CD14-positive monocyte (primary cell): ENCODE measurements at regions not wholly inside any gene's neighbourhood (a gene's known extent, or its start where the extent isn't known, plus 50 kb on each side); places are given as distances from the start of the nearest gene placed in this dataset.

ENCODE experiments used
- DNase-seq, 3 donors: peaks; one replicate each; pipeline ENCODE4 v3.0.0-alpha.2; 2011 to 2022
- H2AFZ ChIP-seq: 2 replicates; pipeline ENCODE4 v1.6.0; 2012; ENCODE audit warnings: mild to moderate bottlenecking, low read depth, low read length, inconsistent platforms; ENCODE audit not compliant: insufficient read depth, poor library complexity, severe bottlenecking
- H3K27ac ChIP-seq, 2 donors: 1 replicate in 1 of 2; 2 replicates in 1 of 2; pipeline ENCODE4 v1.5.1; 2012 to 2013; ENCODE audit warnings: low read length in 2 of 2, control low read depth in 1 of 2, inconsistent platforms in 1 of 2, low read depth in 1 of 2, mild to moderate bottlenecking in 1 of 2
- H3K27me3 ChIP-seq, 2 donors: one replicate each; pipeline versions ENCODE4 v1.6.0 to v1.6.1; 2011 to 2013; ENCODE audit warnings: low read length in 2 of 2; ENCODE audit not compliant: control insufficient read depth in 2 of 2, insufficient read depth in 2 of 2
- H3K36me3 ChIP-seq, 2 donors: replicated peaks in 1 of 2; 1 replicate in 1 of 2; 2 replicates in 1 of 2; pipeline versions ENCODE4 v1.5.1 to v1.6.1; 2012 to 2013; ENCODE audit warnings: low read length in 2 of 2, control low read depth in 1 of 2, inconsistent platforms in 1 of 2, mild to moderate bottlenecking in 1 of 2; ENCODE audit not compliant: insufficient read depth in 2 of 2, control insufficient read depth in 1 of 2
- H3K4me1 ChIP-seq, 2 donors: 1 replicate in 1 of 2; 2 replicates in 1 of 2; pipeline versions ENCODE4 v1.5.1 to v1.6.1; 2012 to 2013; ENCODE audit warnings: low read length in 2 of 2, control low read depth in 1 of 2, inconsistent platforms in 1 of 2, mild to moderate bottlenecking in 1 of 2, moderate library complexity in 1 of 2; ENCODE audit not compliant: insufficient read depth in 2 of 2, control insufficient read depth in 1 of 2
- H3K4me2 ChIP-seq: replicated peaks from 2 replicates; pipeline ENCODE3; 2012; ENCODE audit warnings: low read length, moderate library complexity, mild to moderate bottlenecking; ENCODE audit not compliant: poor library complexity, severe bottlenecking; ENCODE audit errors: extremely low read depth
- H3K4me3 ChIP-seq, 3 experiments: fragments of 200-600 bp in 1 of 3; sonication (generic) in 1 of 3; replicated peaks in 1 of 3; 1 replicate in 2 of 3; 2 replicates in 1 of 3; pipeline ENCODE4 v1.5.1; 2011 to 2013; ENCODE audit warnings: low read length in 3 of 3, mild to moderate bottlenecking in 3 of 3, control low read depth in 2 of 3, low read depth in 2 of 3, inconsistent platforms in 1 of 3, moderate library complexity in 1 of 3
- H3K79me2 ChIP-seq: 2 replicates; pipeline ENCODE4 v1.6.0; 2012; ENCODE audit warnings: mild to moderate bottlenecking, control low read depth, inconsistent platforms, low read length, moderate library complexity; ENCODE audit not compliant: insufficient read depth
- H3K9ac ChIP-seq: 2 replicates; pipeline ENCODE4 v1.6.0; 2017; ENCODE audit warnings: low read length, mild to moderate bottlenecking; ENCODE audit not compliant: insufficient read depth, poor library complexity, severe bottlenecking
- H3K9me3 ChIP-seq, 2 donors: replicated peaks in 1 of 2; 1 replicate in 1 of 2; 2 replicates in 1 of 2; pipeline versions ENCODE4 v1.5.1 to v1.6.1; 2012 to 2013; ENCODE audit warnings: low read length in 2 of 2, control low read depth in 1 of 2; ENCODE audit not compliant: control insufficient read depth in 1 of 2, insufficient read depth in 1 of 2
- H4K20me1 ChIP-seq: 2 replicates; pipeline ENCODE4 v1.6.0; 2012; ENCODE audit warnings: mild to moderate bottlenecking, low read length, control low read depth, moderate library complexity; ENCODE audit not compliant: insufficient read depth
- H3K27ac Mint-ChIP-seq, 7 donors: one replicate each; pipeline ENCODE4 v1.8.0; 2020; ENCODE audit warnings: mild to moderate bottlenecking in 7 of 7, mixed read lengths in 7 of 7, moderate library complexity in 6 of 7, inconsistent platforms in 2 of 7
- H3K27me3 Mint-ChIP-seq, 3 donors: one replicate each; pipeline ENCODE4 v1.8.0; 2021 to 2022; ENCODE audit warnings: low read depth in 3 of 3, mild to moderate bottlenecking in 3 of 3, mixed read lengths in 3 of 3, moderate library complexity in 3 of 3, inconsistent platforms in 1 of 3
- H3K36me3 Mint-ChIP-seq, 2 donors: one replicate each; pipeline ENCODE4 v1.8.0; 2020; ENCODE audit warnings: mixed read lengths in 2 of 2, inconsistent platforms in 1 of 2, mild to moderate bottlenecking in 1 of 2
- H3K4me1 Mint-ChIP-seq: one replicate; pipeline ENCODE4 v1.8.0; 2020; ENCODE audit warnings: mild to moderate bottlenecking, mixed read lengths
- H3K4me3 Mint-ChIP-seq, 2 donors: one replicate each; pipeline ENCODE4 v1.8.0; 2020; ENCODE audit warnings: mild to moderate bottlenecking in 2 of 2, mixed read lengths in 2 of 2, moderate library complexity in 1 of 2
- H3K9me3 Mint-ChIP-seq, 7 donors: one replicate each; pipeline ENCODE4 v1.8.0; 2020 to 2022; ENCODE audit warnings: mixed read lengths in 7 of 7, mild to moderate bottlenecking in 6 of 7, moderate library complexity in 6 of 7, inconsistent platforms in 2 of 7
- CTCF ChIP-seq: fragments of 200-600 bp; IDR thresholded peaks from one replicate; pipeline ENCODE4 v1.8.0; 2022; ENCODE audit warnings: antibody characterized with exemption, mild to moderate bottlenecking
- WGBS: methylation state at CpG from one replicate; pipeline ENCODE4 v1.1.5; 2013; ENCODE audit warnings: missing lambda C conversion rate; ENCODE audit not compliant: insufficient coverage; 5-methylcytosine and 5-hydroxymethylcytosine counted together
- intact Hi-C, 2 donors: fragments of 100-400 bp; cut with micrococcal nuclease; formaldehyde crosslinking; loops; one replicate each; pipeline versions ENCODE4 v1.15.0 to v1.15.1; 2023

- Mint-ChIP-seq H3K36me3 (peaks cover 15 to 16% of the 10 kb centered on the region in 2 donors), H3K9me3 (peaks cover 0 to 12% (median under 1%) of the 10 kb centered on the region in 7 donors), H3K4me1 (peaks cover 25% of the 10 kb centered on the region), H3K27me3 (no peaks in the 10 kb centered on the region), H3K27ac (no peak overlapping the region), H3K4me3 (no peak overlapping the region)
- H3K4me1 ChIP-seq, result peaks cover 28 to 31% of the 10 kb centered on the region in 2 donors
- H3K9me3 ChIP-seq, result peaks cover 0 to 6% of the 10 kb centered on the region in 2 donors
- no peak overlapping the region for H3K9ac ChIP-seq
- H3K27ac ChIP-seq, result no peak overlapping the region
- H3K27me3 ChIP-seq, result no peaks in the 10 kb centered on the region
- no peak overlapping the region for H3K4me2 ChIP-seq
- H3K79me2 ChIP-seq, result peaks cover 10% of the 10 kb centered on the region
- no peak overlapping the region for H2AFZ ChIP-seq
- H3K36me3 ChIP-seq, result peaks cover 5 to 23% of the 10 kb centered on the region in 2 donors
- intact Hi-C loops, result no loop called here
- no peak for DNase-seq
- no peaks in the 10 kb centered on the region for H4K20me1 ChIP-seq
- no peak overlapping the region for H3K4me3 ChIP-seq
- no peak for TF ChIP-seq CTCF
Measured at GRCh38 chr6:144597511-144597910, 312.4 kb downstream of the UTRN start.

- intact Hi-C loops, result no loop called here
- Histone ChIP-seq H2AFZ (no peak overlapping the region), H3K4me3 (no peak overlapping the region), H3K9ac (no peak overlapping the region), H3K4me1 (peaks cover 13 to 17% of the 10 kb centered on the region in 2 donors), H3K9me3 (no peaks in the 10 kb centered on the region), H3K27me3 (no peaks in the 10 kb centered on the region), H3K36me3 (peaks cover 0 to 13% of the 10 kb centered on the region in 2 donors), H3K27ac (no peak overlapping the region), H3K4me2 (no peak overlapping the region), H3K79me2 (peaks cover 5% of the 10 kb centered on the region), H4K20me1 (no peaks in the 10 kb centered on the region)
- no peak overlapping the region for H3K4me3 Mint-ChIP-seq
- peaks cover 9 to 12% of the 10 kb centered on the region in 2 donors for H3K36me3 Mint-ChIP-seq
- WGBS, result no CpG with 5 or more reads among the region's 1 CpG
- peaks cover 15% of the 10 kb centered on the region for H3K4me1 Mint-ChIP-seq
- DNase-seq, result no peak
- peaks cover 0 to 9% (median 1%) of the 10 kb centered on the region in 7 donors for H3K9me3 Mint-ChIP-seq
- no peak overlapping the region for H3K27ac Mint-ChIP-seq
- no peaks in the 10 kb centered on the region for H3K27me3 Mint-ChIP-seq
- no peak for TF ChIP-seq CTCF
Measured at GRCh38 chr6:144599615-144600014, 314.5 kb downstream of the UTRN start.
